HG03039 (cell line): ENCODE measurements at regions not wholly inside any gene's neighbourhood (a gene's known extent, or its start where the extent isn't known, plus 50 kb on each side); places are given as distances from the start of the nearest gene placed in this dataset.
"Not testable (repeated sequence)": the region's sequence is repeated elsewhere in the genome, so short reads cannot be mapped to it uniquely, and the experiment has no call there.

Source experiments
- ATAC-seq: cut with Tn5 transposase; IDR thresholded peaks from one replicate; pipeline ENCODE4 v1.9.1; 2021; ENCODE audit warnings: mild to moderate bottlenecking, moderate library complexity; ENCODE audit not compliant: unreplicated experiment

DNA sequence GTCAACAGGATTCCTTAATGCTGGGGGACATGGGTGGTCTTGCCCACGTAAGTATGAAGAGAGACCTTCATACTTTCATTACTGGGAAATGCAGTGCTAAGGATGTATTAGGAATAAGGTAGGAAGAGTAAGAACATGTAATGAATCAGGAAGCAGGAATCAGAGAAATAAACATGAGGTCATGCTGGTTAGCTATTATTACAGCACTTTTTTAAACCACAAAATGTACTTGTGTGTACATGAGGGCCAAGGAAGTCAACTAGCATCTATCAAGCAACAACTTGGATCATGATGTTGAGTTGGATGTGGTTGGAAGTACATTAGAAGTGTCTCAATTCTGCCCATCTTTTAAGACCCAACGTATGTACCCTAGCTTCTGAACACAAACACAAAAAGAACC lies 63.5 kb upstream of the E2F3 start:
- ATAC-seq, result no peak

DNA sequence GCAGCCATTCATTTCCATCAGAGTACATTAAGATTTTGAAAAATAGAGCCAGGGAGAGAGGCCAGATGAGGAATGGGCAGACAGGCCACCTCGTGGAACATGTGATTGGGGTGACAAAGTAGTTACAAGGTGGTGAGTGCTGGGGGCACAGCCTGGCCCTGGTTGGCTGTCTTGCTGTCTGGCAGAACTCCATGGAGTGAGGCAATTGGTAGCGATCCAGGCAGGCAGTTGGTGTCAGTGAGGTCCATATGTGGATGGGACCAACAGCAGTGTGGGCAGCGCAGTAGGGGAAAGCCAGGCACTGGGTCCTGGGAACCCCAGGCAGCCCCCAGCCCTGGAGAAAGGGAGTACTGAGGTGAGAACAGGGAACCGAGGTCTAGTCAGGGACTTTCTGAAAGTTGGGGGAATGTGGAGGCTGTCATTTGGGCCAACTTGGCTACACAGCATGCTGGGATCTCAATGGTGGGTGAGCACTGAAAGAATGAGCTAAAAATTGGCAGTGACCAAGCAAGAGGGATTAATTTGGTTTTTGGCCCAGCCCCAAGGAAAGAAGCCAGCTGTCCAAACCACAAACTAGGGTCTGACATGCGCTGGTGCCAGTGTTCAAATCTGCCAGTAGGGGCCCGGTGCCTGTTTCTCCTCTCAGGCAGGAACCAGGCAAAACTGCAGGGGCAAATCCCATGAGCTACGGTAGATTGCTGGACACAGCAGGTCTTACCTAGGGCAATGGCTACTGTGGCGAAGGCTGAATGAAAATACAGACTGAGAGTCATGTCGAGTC lies 61.4 kb upstream of the E2F3 start:
- no peak for ATAC-seq

DNA sequence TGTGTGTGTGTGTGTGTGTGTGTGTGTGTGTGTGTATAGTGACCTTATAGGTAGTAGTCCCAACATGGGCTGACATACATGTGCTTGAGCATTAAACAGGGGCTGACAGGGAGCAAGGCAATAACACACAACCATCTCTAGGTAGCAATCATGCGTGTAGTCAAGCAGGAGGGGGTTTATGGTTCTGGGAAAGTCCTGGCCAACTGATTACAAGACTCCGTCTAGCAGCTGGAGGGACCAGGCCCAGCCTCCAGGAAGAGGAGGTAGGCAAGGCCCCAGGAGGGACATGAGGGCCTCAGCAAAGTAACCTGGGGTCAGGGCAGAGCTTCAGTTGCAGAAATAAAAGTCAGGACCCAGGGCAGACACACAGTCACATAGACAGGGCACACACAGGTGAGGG lies 60.6 kb upstream of the E2F3 start:
- ATAC-seq, result no peak

DNA sequence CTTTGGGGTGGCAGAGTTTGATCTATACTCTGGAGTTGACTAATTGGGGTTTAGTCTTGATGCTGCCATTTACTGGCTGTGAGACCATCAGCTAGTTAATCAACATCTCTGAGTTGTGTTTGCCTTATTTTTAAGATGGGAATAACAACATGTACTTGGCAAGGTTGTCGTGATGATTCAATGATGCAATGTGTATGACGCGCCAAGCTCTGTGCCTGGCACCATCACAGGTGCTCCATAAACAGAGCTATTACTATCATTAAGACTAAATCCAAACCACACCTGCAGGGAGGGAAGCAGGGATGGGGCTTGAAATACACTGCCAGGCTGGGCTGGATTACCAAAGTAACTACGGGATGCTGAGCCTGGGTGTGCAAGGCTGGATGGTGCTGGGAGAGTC lies 60.1 kb upstream of the E2F3 start:
- no peak for ATAC-seq

DNA sequence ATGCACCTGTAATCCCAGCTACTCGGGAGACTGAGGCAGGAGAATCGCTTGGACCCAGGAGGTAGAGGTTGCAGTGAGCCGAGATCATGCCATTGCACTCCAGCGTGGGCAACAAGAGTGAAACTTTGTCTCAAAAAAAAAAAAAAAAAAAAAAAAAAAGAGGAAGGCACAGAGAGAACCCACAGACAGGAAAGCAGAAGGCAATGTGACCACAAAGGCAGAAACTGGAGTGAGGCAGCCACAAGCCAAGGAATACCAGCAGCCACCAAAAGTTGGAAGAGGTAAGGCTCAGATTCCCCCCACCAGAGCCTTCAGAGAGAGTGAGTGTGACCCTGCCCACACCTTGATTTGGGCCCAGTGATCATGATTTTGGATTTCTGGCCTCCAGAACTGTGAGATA lies 54.7 kb upstream of the E2F3 start:
- ATAC-seq, result not testable (repeated sequence)

DNA sequence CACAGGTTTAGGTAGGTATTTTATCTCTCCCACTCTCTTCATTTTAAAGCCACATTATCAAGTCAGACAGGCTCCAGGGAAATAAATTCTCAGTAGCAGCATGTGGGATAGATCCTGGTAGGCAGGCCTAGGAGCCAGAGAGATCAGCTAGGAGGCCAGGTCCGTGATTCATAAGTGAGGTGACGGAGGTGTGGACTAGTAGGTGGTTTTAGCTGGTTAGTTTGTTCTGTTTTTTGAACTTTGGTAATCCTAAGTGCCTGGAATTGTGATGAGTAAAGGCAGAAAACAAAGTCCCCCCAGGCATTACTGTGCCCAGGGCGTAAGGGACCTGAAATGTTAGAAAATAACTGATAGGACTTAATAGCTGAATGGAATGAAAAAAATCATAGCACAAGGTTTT lies 53.6 kb upstream of the E2F3 start:
- no peak for ATAC-seq

DNA sequence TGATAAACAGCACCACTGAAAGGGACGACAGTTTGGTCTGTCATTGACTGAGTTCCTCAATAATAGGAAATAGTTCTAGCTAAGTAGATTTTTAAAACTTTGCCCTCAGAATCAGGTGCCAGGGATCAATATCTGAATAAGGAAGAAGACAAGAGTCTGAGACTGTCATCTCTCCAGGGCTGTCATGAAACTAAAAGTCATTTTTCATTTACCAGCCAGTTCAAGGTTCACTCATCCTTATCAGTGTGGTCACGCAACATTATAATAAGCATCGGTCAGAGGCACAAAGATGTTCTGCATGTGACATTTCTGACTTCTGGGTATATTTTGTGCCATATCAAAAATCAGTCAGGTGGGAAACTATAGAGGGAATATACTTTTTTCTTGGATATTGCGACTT lies 52.5 kb upstream of the E2F3 start:
- no peak for ATAC-seq

DNA sequence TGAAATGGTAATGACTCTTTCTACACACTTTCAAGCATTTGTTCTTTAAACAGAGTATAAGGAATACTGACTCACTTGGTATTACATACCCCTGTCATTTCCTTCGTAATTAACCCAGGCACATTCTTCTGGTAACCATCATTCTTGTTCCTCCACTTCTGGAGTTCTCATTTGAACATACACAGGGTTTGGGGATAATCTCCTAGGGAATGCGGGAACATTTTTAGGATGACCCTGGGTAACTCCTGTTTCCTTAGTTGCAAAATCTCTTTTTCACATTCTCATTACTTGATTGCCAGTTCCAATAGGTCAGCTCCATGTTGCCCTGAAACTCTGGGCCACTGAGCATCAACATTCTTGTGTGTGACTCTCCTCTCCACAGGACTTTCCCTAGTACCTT lies 51.5 kb upstream of the E2F3 start:
- ATAC-seq, result no peak

DNA sequence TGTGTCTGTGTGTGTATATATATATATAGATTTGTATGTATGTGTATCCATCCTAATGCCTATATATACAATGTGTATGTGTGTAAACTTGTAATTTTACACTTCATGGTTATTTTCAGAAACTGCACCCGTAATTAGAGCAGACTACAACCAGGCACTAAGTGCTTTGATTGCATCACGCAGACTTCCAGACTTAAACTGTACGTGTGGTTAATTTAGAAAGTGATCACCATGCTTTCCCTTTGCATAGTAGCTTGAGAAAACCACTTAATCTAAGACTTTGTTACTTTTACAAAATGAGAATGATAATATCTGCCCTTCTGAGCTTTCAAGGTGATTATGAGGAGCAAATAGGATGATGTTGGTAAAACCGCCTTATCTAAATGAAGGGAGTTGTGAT lies 50.1 kb upstream of the E2F3 start:
- no peak for ATAC-seq
